SIG-M5 (cell line): ENCODE measurements at regions not wholly inside any gene's neighbourhood (a gene's known extent, or its start where the extent isn't known, plus 50 kb on each side); places are given as distances from the start of the nearest gene placed in this dataset.
"Not testable (repeated sequence)": the region's sequence is repeated elsewhere in the genome, so short reads cannot be mapped to it uniquely, and the experiment has no call there.

ENCODE experiments used
- DNase-seq: peaks from one replicate; lab custom pipeline; 2025; lab: John Stamatoyannopoulos, UW

DNA sequence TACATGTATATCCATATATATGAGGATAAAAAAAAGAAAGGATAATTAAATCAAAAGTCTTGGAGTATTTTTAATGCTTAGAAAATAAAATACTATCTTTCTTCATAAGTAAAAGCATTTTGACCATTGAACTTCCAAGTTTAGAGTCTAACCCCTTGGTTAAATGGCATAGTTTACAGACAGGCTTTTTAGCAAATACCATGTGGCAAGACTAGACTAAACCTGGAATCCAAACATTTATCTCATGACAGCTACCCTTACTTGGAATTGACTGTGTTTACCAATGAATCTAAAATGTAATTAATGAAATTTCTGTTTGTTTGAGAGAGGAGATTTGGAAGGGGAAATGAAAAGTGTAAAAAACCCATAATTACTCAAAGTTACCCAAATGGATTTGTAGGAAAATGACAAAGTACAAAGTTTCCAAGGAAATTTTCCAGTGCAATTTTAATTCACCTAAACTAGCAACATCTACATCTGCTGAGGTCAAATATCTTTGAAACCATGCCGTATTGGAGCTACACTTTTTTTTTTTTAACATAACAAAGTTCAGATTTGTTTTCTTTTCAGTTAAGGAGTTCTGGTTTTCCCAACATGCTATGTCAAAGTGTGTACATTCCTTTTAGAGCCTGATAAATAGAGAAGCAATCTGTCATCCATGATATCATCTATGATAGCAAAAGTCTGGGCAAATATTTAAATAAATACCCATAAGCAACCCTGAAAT lies 272.1 kb upstream of the DAB2 start:
- no peak for DNase-seq

DNA sequence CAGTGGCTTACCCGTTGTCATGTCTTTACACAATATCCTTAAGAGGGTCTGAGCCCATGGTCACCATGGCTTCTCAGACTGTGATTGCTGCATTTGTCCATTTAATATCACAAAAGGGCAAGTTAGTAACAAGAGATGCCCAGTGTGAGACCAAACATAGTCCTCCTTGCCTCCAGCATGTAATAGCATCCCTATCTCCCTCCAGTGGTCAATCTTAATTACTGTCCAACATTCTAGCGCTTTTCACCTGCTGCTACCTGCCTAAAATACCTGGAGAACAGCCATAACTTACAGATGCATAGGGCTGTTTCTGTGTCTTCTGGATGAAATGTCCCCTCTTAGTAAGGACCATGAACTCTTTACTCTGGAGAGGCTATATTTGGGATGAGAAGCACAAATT lies 267.2 kb upstream of the DAB2 start:
- no peak for DNase-seq

DNA sequence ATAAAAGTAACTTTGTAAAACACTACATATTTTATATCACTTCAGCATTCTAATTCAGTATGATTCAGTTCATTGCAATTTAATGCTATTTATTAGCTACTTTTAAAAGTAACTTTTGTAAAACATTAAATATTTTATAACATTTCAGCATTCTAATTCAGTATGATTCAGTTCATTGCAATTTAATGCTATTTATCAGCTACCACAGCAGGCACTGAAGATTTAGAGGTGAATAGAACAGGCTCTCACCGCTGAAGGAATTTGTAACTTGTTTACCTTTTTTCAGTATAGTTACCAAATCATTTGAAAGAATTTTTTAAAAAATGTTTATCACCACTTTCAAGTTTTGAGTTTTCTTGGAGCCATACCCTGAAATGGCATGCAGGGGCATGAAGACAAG lies 266.4 kb upstream of the DAB2 start:
- no peak for DNase-seq

DNA sequence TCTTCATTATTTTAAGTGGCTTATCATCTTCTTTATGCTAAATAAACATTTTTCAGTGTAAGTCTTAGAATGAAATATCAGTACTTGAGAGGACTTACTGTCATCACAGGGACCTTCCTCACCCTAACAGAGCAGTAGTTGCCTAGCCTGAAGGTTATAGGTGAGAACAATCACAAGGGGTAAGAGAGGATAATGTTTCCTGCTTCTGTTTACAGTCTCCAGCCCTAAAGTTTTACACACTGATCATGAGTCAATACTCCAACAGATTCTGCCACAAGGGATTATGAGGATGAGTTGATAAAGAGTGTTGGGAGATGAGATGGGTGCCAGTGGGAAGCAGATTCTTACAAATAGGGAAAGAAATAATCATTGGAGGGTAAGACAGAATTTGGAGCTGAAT lies 265.1 kb upstream of the DAB2 start:
- no peak for DNase-seq

DNA sequence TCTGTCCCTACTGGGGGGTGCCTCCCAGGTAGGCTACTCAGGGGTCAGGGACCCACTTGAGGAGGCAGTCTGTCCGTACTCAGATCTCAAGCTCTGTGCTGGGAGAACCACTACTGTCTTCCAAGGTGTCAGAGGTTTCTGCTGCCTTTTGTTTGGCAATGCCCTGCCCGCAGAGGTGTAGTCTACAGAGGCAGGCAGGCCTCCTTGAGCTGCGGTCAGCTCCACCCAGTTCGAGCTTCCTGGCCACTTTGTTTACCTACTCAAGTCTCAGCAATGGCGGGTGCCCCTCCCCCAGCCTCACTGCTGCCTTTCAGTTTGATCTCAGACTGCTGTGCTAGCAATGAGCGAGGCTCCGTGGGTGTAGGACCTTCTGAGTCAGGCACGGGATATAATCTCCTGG lies 263.1 kb upstream of the DAB2 start:
- not testable (repeated sequence) for DNase-seq

DNA sequence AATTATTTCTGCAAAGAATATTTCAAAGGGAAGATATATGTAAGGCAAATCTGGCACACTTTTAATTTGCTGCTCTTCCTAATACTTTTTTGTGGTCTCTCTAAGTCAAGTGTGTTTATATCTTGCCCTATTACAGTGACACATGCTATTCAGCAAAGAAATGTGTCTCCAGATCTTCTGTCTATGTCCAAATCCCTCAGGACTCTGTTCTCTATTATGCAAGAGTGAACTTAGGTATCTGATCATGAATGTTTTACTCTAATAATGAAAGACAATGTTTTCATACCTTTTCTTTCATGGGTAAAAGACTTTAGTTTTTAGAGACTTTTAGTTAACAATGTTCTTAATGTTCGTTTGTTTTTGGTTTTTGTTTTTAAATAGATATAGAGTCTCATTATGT lies 255.4 kb upstream of the DAB2 start:
- no peak for DNase-seq

DNA sequence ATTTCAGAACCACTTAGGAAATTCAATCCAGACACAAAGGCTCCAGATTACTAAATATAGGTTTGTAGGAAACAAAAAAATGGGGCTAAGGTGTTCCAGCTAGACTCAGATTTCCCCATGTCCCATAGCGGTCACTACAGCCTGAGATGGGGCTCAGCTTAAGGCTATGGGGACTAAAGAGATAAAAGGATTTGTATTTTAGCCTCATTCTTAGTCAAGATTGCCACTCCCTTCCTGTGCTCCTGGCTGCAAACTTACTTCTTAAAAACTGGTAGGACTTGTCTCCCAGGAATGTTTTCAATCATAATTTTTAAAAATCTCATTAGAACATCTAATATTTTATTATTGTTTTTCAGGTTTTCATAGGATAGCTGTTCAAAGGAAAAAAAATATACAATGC lies 253.8 kb upstream of the DAB2 start:
- no peak for DNase-seq

DNA sequence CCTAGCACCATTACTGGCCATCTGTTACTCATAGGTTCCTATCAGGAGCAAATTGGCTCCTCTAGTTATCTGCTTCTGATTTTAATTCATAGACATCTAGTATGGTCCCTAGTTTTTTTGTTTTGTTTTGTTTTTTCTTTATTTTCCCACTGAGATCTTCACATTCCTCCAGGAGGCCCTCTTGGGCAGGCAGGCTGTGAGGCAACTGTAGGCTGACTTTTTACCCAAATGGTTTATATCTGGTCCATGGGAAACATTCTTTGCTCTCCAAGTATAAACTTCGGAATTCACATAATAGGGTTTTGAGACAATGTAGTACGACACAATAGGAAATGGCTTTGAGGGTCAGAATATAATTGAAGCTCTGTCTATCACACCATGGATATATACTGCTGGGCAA lies 250.9 kb upstream of the DAB2 start:
- DNase-seq = no peak

DNA sequence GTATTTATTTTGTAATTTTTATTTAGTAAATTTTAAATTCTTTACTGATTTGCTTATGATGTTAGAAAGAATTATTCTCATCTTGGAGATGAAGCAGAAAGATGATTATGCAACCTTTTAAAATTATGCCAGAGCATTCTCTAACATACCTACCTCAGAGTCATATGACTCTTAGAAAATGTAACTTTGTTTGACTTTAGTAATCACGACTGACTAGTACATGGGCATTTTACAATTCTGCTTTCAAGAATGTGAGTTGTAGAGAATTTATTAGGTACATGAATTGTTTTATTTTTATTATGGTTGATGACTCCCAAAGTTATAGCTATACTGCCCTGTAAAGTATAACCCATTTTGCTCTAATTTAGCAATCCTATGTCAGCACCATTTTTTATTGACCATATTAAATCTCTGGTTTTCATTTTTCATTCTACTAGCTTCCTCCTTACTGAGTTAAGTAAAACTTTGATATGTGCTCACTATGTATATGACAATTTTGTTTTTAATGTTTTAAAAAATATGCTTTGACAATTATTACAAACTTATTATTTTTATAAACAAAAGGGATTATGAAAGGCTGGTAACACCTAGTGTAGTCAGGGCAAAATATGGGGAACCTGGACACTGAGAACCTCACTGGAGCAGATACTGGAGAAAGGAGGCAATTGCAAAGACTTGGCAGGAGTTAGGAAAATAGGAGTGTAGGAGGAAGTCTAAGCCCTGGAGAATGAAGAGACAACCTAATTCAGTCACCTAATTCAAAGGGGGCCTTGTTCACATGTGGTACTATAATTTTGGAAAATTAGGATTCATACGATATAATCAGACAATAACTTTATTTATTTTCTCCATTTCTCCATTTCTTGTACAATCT lies 249.7 kb upstream of the DAB2 start:
- DNase-seq = no peak

DNA sequence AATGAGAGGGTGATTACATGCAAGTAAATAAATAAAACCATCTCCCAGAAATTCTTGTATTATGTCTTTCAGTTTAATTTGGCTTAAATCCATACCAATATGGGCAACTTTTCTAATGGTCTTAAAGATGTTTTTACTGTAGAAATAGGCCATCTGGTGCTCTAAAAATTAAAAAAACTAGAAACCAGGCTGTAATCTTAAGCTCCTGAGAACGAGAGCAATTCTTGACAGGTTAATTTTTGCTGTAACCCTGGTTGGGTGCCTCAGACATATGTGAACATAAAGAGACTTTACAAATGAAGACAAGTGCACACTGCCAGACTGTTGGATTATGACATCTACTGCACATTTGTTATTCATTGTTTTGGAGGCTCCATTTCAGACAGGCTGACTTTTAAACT lies 246.8 kb upstream of the DAB2 start:
- DNase-seq = no peak

DNA sequence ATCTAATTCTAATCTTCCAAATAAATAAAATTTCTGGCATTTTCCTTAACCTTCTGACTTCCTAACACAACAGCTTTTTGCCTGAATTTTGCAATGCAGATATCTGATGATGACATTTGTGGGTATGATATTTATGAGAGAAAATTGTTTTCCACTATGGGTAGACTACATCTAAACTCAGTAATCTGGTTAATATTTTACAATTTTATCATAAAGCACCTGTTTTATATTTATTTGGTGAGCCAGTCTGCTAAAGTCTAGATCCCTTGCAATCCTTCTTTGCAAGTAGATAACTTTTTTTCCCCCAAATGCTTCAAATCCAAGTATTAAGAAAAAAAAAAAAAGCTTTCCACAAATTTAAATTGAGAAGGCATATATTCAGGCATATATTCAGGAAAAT lies 246.2 kb upstream of the DAB2 start:
- no peak for DNase-seq

DNA sequence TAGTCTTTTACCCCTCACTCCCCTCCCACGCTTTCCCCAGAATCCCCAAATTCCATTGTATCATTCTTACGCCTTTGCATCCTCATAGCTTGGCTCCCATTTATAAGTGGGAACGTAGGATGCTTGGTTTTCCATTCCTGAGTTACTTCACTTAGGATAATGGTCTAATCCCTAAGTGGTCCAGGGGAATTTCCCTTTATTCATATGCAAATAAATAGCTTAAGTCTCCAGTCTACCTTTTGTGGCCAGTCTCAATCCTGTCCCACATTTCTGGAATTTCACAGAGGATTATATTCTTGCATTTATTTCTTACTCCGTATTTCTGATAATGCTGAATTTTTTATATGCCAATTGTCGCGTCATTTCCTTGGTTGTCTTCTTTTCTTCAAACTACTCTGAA lies 245.6 kb upstream of the DAB2 start:
- DNase-seq = no peak

DNA sequence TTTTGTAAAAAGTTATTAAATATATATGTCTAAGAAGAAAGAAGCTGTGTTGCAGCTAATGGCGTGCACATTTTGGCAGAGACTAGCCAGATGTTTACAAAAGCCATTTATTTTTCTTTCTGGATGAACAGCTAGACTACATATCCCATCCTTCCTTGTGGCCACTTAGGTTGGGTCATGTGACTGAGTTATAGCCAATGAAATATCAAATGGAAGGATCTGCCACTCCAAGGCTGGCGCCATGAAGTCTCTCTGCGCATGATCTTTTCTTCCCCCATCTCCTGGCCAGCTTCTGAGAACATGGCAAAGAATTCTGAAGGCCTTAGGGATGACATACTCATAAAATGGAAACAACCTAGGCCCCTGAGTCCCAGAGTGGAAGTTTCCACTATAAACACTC lies 244.2 kb upstream of the DAB2 start:
- DNase-seq = no peak

DNA sequence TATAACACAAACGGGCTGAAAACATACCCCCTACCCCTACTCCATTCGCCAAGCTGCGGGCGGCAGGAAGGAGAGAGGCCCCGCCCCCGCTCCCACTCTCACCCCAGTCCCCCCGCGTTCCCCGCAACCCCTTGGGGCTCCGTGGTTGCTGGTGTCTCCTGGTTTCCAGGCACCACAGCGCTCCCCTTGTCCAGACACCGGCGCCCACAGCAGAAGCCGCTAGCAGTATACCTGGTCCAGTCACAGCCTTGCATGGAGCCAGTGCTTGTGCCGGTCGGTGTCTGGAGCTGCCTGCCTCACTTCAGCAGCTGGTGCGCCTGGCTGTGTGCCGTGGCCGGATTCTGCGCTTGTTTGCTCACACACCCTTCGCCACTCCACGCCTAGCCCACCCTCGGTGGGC lies 240.5 kb upstream of the DAB2 start:
- no peak for DNase-seq

DNA sequence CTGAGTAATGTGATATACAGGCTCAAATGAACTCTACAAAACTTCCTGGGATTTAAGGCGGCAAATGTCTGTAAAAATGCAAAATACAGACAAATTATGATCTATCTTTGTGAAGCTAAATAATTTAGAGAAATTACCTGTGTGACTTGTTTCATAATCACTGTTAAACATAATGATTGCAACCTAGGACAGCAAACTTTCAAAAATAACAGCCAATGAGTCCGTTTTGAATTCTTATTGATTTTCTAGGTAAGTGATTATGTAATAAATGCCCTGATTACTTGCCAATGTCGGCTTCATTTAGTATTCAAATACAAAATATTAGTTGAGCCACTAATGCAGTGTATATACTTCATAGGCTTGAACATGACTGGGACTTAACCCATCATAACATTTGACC lies 238.2 kb upstream of the DAB2 start:
- no peak for DNase-seq

DNA sequence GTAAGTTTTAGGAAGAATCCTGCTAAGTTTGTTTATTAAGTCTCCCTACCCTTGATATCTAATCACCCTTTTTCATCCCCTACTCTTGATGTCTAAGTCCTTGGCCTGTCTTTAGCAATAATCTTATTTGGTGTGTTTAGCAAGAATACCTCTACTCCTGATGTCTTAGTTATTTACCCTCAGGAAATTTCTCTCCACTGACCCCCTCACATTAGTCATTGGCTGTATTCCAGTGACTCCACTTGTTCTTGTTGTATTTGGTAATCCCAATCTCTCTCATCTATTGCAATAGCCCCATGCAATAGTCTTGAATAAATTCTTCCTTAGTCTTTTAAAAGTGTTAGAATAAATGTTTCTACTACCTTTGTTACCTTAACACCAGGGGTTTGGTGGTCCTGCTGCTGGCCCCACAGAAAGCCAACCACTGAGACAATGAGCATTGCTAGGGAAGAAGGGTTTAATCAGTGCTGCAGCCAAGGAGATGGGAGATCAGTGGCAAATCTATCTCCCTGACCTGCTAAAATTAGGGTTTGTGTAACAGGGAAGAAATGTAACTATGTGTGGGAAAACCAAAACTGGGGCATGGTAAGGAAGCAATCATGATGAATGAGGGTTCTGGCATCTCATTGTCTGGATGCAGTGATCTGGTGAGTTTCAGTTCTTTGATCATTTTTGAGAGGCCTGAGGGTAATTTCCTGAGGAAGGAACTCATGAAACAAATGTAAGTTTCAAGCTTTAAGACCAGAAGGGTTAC lies 236.4 kb upstream of the DAB2 start:
- no peak for DNase-seq

DNA sequence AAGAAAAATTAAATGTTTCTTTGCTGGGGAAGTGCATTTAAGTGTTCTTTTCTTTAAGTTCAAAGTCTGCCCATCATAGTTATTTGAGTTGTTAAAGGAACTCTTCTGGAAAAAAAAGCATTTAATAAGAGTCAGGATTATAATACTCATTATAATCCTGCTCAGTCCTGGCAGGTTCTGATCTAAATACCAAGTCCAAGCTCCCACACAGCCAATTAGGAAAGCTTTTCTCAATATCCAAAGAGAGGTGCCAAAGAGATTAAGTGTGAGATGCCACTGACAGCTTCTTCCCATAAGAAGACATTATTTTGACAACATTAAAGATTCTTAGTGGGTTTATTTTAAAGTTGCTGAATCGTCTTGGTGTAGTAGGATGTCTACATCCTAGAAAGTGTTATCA lies 235.2 kb upstream of the DAB2 start:
- DNase-seq = no peak

DNA sequence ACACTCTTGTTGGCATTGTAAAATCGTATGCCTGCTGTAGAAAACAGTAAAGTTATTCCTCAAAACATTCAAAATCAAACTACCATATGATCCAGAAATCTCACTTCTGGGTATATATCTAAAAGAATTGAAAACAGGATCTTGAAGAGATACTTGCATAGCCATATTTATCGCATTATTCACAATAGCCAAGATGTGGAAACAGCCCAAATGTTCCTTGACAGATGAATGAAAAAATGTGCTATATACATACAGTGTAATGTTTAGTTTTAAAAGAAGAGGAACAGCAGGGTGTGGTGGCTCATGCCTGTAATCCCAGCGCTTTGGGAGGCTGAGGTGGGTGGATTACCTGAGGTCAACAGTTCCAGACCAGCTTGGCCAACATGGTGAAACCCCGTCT lies 234.1 kb upstream of the DAB2 start:
- DNase-seq = no peak

DNA sequence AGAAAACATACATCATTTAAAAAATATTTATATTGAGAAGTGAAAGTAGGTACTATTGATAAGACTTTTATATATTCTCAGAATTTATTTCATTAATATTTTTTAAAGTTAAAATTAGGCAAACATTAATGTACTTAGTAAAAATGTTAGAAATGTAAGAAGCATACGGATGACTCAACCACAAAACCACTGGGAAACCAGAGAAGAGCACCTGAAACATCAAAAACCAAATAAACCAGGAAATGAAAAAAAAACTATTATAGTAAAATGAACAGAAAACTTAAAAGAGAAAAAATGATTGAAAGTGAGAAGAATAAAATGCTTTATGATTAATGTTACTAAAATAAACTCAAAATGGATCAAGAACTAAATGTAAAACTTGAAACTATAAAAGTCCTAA lies 233.2 kb upstream of the DAB2 start:
- no peak for DNase-seq

DNA sequence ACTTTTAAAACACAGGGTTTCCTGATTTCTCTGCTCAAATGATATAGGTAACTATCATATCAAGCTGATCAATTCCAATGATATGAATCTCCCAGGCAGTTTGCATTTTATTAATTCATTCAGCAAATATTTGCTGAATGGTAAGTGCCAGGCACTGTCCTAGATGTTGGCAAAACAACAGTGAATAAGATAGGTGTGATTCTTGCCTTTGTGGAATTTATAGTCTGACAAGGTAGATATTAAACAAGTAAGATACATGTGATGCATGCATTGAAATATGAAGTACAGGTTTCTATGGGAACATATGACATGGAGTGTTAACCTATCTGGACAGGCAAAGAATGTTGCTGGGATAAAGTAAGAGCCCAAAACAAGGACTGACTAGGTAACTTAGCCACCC lies 231.8 kb upstream of the DAB2 start:
- DNase-seq = no peak

DNA sequence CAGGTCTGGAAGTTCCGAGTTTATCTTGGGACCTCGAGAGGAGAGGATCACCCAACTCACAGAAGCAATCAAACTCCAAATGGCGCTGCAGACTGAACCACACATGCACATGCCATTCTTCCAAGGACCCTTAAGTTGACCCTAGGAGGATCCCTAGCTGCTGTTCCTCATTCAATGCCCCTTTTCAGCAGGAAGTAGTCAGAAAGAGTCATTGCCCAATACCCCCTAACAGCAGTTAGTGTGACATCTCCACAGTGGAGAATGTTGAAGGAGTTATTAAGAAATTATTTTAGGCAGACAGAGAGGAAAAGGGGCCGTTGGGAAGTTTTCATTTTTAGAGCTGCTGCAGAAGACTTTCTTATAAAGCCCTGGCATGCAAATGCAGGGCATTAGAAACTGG lies 229.9 kb upstream of the DAB2 start:
- no peak for DNase-seq

DNA sequence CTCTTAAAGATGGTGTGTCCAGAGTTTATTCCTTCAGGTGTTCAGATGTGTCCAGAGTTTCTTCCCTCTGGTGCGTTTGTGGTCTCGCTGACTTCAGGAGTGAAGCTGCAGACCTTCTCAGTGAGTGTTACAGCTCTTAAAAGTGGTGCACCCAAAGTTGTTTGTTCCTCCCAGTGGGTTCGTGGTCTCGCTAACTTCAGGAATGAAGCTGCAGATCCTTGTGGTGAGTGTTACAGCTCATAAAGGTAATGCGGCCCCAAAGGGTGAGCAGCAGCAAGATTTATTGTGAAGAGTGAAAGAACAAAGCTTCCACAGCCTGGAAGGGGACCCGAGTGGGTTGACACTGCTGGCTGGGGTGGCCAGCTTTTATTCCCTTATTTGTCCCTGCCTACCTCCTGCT lies 227.7 kb upstream of the DAB2 start:
- DNase-seq = not testable (repeated sequence)

DNA sequence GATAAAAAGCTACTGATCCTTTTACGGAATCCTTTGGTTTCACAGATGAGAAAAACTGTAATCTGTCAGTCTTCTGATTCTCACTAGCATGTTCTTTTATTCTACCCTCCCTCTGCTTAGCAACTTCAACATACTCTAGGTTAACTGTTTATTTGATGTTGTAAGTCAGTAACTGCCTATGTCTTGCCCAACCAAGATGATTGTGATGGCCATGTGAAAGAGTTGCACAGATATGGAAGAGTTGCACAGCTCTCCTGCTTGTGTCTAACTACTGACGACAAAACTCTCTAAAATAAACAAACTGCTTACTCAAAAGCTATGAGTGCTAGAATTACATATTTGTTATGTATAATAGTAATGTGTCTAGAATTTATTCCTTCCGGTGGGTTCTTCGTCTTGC lies 227.3 kb upstream of the DAB2 start:
- no peak for DNase-seq
